Stimulated activated CD8-positive, alpha-beta memory T cell treated with anti-CD3 and anti-CD28 coated beads, Interleukin-7, amount 100 ng/mL, for 4 hours (primary cell): ENCODE measurements at regions not wholly inside any gene's neighbourhood (a gene's known extent, or its start where the extent isn't known, plus 50 kb on each side); places are given as distances from the start of the nearest gene placed in this dataset.
"Not testable (repeated sequence)": the region's sequence is repeated elsewhere in the genome, so short reads cannot be mapped to it uniquely, and the experiment has no call there.

Experiments
- DNase-seq, 2 donors: peaks; one replicate each; pipeline ENCODE4 v3.0.0-alpha.2; 2020; ENCODE audit warnings: low read depth in 2 of 2

GRCh38 chr17:5864741-5865657, 205.2 kb upstream of the WSCD1 start:
- no peak for DNase-seq

DNA sequence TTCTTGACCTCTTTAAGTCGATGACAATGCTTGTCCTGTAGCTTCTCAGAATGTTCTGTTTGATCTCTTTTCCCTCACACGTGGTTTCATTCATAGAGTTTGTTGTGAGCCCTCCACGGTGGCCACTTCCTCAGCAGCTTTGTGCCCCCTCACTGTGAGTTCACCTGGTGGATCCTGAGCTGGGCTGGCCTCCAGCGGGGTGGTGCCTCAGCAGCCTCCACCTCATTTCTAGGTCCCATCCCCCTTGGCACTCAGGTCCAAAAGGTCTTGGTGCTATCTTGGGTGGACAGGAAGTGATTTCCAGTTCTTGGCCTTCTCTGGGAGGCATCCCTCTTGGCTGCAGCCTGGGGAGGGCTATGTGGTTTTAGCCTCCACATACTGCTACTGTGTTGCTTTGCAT, 203.2 kb upstream of the WSCD1 start:
- no peak for DNase-seq

GRCh38 chr17:5869041-5869745, 201.0 kb upstream of the WSCD1 start:
- DNase-seq, result no peak

- DNase-seq, result no peak
Observed at GRCh38 chr17:5870231-5870953, 199.8 kb upstream of the WSCD1 start.

DNA sequence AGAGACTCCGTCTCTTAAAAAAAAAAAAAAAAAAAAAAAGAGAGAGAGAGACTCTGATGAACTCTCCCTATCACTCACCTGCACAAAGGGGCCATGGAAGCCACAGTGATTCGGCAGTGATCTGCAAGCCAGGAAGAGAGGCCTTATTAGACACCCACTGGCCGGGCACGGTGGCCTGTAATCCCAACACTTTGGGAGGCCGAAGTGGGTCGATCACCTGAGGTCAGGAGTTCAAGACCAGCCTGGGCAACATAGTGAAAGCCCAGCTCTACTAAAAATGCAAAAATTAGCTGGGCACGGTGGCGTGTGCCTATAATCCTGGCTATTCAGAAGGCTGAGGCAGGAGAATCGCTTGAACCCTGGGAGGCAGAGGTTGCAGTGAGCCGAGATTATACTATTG, 198.5 kb upstream of the WSCD1 start:
- DNase-seq, result no peak

GRCh38 chr17:5872831-5873230, 197.3 kb upstream of the WSCD1 start:
- no peak for DNase-seq

DNA sequence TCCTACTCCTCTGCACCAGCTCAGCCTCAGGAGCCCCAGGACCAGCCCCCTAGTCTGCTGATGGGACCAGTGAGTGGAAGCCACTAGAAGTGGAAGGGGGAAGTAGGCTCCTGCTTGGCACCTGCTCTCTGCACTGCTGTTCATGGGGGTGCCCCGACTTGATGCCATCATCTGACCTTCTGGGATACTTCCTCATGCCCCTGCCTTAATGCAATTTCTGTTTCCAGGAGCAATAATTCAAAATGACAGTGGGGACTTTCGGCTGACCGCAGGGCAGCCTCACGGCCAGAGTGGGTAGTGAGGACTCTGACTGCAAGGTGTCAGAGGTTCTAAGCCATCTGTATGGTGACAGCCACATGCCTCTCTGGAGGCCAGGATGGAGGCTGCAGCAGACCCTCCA, 196.4 kb upstream of the WSCD1 start:
- DNase-seq, result no peak

- no peak for DNase-seq
Observed at GRCh38 chr17:5874486-5874885, 195.7 kb upstream of the WSCD1 start.

DNA sequence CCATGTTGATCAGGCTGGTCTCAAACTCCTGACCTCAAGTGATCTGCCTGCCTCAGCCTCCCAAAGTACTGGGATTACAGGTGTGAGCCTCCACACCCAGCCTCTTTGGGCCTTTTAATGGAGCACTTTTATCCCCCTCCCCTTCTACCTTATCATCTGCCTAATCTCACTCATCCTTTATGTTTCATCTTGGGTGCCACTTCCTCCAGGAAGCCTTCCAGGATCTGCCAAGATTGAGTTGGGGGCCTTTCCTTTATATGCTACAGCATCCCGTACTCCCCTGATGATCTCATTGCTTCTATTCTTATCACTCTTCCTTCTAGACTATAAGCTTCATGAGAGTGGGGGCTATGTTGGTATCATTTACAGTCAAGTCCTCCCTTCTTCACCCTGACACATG, 192.8 kb upstream of the WSCD1 start:
- no peak for DNase-seq

DNA sequence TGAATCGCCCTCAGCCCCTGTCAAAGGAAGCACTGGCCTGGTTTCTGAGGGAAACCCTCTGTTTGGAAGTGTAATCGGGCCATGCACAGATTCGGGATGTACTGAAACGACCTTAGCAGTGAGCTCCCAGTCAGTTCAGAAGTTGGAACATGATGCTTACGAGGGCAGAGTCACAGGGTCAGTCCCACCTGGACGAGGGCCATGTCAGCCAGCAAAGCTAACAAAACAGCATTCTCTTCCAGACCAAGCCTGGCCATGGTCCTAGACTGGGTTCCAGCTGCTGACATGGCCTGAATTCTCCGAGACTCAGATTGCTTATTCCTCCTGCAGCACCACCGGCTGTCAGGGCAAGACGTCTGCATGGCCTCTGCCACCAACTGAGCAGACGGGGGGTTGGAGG, 192.2 kb upstream of the WSCD1 start:
- DNase-seq, result no peak

DNA sequence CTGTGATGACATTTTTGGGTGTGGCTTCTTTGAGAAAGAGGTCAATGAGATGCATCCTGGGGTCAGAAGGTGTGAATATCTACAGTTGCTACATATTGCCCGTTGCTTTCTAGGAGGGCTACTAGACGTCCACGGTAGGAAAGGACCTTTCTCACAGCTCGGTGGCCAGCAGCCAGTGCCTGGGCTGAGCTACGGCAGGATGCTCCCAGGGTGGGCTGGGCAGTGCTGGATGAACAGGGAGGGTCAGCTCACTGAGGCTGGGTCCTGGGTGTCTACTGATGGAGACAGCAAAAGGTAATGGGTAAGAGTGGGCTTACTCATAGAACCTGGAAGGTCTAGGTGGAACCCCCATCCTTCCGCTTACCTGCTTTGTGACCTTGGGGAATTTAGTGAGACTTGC, 188.3 kb upstream of the WSCD1 start:
- no peak for DNase-seq

DNA sequence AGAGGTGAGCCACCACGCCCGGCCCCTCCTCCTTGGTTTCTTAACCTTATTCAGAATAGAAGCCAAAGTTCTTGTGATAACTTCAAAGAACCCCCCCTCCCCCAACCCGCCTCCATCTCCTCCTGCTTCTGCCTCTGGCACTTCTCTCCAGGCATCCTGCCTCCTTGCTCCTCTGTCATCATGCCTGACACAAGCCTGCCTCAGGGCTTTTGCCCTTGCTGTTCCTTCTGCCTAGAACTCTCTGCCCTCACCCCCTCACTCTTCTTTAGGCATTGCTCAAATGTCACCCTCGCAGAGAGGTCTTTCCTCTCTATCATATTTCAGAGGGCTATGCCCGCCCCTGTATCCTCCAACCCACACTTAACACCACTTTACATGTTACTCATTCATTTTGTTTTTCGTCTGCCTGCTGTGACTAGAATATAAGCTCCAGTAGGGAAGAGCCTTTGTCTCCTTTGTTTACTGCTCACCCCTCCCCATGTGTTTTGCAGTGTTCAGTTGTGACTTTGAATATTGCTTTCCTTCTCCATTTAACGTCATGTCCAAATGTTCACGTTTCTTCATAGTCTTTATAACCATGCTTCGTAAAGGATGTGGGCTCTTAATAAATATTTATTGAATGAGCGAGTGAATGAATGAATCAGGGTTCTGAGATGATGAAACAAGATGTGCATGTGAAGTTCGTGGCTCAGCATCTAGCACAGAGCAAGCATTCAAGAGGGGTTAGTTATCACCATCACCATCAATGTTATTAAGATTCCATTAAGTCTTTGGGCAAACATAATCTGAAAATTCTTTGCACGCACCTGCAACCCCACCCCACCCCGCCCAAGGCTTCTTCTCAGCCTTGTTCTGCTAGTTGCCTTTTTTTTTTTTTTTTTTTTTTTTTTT, 186.2 kb upstream of the WSCD1 start:
- DNase-seq, result no peak

GRCh38 chr17:5885336-5885735, 184.8 kb upstream of the WSCD1 start:
- DNase-seq, result no peak

DNA sequence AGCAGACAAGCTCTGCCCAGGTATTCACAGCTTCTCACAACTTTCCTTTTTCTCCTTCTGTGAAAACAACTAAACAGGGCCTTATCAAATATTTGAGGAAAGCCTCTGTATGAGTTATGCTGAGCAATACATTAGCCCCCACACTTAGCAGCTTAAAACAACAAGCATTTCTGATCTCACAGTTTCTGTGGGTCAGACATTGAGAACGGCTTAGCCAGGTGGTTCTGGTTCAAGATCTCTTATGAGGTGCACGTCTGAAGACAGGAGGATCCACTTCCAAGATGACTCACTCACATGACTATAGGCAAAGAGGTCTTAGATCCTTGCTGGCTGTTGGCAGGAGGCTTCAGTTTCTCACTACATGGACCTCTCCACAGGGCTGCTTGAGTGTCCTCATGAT, 181.4 kb upstream of the WSCD1 start:
- DNase-seq, result no peak

DNA sequence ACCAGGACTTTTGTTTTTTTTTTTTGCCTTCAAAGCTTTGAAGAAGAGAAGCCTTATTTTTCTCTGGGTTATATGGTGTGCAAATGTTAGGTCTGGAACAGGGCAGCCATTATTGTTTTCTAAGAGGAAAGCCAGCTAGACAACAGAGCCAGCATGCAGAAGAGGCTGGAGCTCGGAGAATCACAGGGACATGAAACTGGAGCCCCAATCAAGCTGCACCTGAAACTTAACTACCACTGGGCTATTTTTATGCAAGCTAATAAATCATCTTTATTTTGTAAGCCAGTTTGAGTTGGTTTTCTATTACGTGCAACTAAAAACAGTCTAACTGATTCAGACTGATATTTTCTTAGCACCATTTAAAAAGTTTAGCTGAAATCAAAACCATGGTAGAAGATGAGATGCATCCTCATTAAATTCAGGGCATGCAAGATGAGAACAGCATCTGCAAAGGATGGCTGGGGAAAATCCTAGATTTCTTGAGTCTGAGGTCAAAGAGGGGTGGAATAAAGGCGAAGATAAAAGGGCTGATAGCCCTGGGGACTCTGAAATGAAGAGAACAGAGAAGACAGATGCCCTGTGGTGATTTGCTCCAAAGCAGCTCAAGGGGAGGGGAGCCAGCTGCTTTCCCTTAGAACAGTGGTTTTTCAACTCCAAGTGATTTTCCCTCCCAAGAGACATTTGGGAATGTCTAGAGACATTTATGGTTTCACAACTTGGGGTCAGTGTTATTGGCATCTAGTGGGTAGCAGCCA, 177.1 kb upstream of the WSCD1 start:
- DNase-seq, result no peak

DNA sequence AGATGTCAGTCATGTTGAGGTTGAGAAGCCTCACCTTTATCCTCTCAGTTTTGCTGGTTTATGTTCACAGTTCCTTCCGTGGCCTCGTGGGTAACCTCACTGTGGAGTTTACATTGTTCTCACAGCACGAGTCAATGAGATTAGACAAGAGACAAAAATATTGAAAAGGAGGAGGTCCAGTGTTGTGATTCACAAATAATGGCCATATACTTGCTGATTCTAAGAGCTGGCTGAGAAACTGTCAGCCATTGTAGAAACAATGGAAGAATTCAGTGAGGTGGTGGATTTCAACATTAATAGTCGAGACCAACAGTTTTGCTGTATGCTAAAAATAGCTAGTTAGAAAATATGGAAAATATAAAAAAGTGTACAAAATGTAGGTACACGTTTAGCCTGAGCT, 176.4 kb upstream of the WSCD1 start:
- no peak for DNase-seq

- no peak for DNase-seq
Observed at GRCh38 chr17:5895276-5895675, 174.9 kb upstream of the WSCD1 start.

DNA sequence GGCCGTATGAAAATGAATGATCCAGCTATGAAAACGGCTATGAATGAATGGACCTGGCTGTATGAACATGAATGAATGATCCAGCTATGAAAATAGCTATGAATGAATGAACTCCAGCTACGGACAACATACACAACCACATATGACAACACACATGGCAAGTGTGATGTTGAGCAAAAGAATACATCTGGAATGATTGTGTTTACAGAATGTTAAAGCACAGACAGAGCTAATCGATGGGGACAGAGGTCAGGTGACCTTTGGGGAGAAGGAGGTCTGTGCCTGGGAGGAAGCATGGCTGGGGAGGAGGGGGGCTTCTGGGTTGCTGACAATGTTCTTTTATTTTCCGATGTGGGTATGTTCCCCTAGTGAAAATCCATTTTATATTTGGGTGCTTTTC, 174.0 kb upstream of the WSCD1 start:
- no peak for DNase-seq

GRCh38 chr17:5897275-5897911, 172.8 kb upstream of the WSCD1 start:
- no peak for DNase-seq

GRCh38 chr17:5897981-5898380, 172.2 kb upstream of the WSCD1 start:
- not testable (repeated sequence) for DNase-seq
